GM19438 (cell line): ENCODE measurements at regions not wholly inside any gene's neighbourhood (a gene's known extent, or its start where the extent isn't known, plus 50 kb on each side); places are given as distances from the start of the nearest gene placed in this dataset.
"Not testable (repeated sequence)": the region's sequence is repeated elsewhere in the genome, so short reads cannot be mapped to it uniquely, and the experiment has no call there.

Experiments used
- ATAC-seq: cut with Tn5 transposase; IDR thresholded peaks from one replicate; pipeline ENCODE4 v1.9.1; 2021; ENCODE audit warnings: low read depth; ENCODE audit not compliant: unreplicated experiment

- ATAC-seq: no peak
Observed at GRCh38 chr10:28985137-28985885, 303.6 kb upstream of the LYZL1 start.

GRCh38 chr10:28986117-28986792 lies 302.6 kb upstream of the LYZL1 start:
- no peak for ATAC-seq

GRCh38 chr10:28986856-28987255 lies 302.0 kb upstream of the LYZL1 start:
- ATAC-seq: no peak

GRCh38 chr10:28987555-28988320 lies 301.1 kb upstream of the LYZL1 start:
- ATAC-seq: no peak

DNA sequence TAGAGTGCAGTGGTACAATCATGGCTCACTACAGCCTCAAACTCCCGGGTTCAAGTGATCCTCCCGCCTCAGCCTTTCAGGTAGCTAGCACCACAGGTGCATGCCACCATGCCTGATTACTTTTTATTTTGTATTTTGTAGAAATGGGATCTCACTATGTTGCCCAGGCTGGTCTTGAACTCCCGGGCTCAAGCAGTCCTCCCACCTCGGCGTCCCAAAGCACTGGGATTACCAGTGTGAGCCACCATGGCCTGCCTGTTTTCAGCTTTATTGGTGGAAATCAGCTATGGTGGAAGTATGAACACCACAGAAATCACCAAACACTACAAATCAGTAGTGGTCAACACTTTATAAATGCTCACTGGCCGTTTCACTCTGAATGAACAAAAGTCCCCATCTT lies 299.9 kb upstream of the LYZL1 start:
- no peak for ATAC-seq

GRCh38 chr10:28991333-28992270 lies 297.3 kb upstream of the LYZL1 start:
- ATAC-seq: no peak

DNA sequence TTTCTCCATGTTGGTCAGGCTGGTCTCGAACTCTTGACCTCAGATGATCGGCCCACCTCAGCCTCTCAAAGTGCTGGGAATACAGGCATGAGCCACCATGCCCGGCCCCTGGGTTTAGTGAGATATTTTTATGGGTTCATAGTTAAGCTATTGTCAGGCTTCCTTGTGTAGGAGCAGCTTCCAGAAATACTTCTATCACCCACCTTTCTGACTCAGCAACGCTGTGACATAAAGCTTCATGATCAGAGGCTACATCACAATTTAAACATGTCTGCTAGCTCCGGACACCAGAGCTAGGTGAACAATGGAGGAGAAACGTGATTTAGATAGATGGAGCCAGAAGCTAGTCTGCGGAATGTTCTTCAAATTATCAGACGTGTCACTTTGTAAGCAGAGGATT lies 295.8 kb upstream of the LYZL1 start:
- no peak for ATAC-seq

DNA sequence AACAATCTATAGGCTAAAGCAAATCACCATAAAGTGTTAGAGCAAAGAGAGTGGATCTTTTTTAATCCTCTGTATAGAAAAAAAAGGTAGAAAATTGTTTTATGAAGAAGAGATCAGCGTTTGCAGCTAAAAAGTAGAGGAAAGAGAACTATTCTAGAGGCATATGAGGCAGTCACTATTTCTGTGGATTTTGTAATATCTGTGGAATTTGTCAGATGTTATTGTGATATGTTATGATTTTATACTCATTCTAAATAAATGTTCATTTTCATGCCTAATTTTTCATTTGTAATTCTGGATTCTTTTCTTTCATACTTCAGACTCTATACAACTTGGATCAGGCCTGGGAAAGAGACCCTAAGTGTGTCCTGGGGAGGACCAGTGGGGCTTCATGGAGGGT lies 295.0 kb upstream of the LYZL1 start:
- no peak for ATAC-seq

- not testable (repeated sequence) for ATAC-seq
Observed at GRCh38 chr10:28994802-28995201, 294.1 kb upstream of the LYZL1 start.

GRCh38 chr10:28995497-28995896 lies 293.4 kb upstream of the LYZL1 start:
- no peak for ATAC-seq

DNA sequence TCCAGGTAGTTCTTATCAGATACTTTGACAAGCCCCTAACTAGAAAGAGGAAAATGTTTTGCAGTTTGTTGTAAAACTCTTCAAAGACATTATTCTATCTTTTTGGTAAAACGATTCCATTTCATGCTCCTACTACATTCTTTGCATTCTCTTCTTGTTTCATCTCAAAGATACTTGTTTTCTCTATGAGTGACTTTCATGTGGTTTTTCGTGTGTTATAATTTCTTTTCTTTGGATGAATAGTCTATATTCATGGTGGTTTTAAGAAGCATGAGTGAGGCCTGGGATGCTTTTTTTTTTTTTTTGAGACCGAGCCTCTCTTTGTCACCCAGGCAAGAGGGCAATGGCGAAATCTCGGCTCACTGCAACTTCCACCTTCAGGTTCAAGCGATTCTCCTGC lies 292.5 kb upstream of the LYZL1 start:
- ATAC-seq: no peak

DNA sequence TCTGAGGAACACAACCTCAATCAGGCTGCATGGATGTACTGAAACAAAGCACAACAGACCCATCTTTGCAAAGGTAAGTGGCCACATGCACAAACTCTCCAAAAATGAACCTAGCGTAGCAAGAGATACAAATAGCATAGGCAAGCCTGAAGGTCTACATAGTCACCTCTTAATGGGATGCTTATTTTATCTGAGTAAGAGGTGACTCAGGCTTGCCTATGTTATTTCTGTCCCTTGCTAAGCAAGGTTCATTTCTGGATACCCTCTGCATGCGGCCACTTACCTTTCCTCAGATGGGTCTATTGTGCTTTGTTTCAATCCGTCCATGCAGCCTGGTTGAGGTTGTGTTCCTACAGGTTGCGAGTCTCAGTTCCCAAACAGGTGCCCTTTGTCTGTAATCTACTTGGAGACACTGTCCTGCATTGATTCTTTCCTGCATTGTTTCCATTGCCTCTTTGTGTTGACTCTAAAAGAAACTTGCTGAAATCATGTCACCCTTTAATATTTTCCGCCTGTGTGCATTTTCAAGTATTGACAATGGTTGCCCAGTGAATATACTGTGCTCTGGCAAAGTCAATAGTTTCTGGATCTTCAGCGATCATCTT lies 291.8 kb upstream of the LYZL1 start:
- ATAC-seq: no peak

DNA sequence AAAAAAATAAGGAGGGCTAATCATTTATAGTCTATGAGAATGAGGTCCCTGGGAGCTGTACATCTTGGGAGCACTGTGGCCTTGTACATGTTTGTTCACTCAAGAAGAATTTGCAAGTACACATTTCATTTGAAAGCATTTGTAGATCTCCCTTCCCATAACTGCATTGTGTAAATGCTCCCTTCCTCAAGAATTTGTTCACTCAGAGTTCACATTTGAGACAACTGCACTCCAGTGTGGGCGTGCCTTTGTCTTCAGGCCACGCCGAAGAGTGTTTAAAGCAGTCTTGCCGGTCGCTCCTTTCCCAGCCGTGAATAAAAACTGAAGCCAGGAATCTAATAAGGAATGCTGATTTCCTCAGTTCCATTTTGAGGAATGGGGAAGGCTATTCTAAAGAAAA lies 291.1 kb upstream of the LYZL1 start:
- no peak for ATAC-seq

GRCh38 chr10:29001801-29002200 lies 287.1 kb upstream of the LYZL1 start:
- no peak for ATAC-seq

- ATAC-seq: not testable (repeated sequence)
Observed at GRCh38 chr10:29003014-29003413, 285.9 kb upstream of the LYZL1 start.

DNA sequence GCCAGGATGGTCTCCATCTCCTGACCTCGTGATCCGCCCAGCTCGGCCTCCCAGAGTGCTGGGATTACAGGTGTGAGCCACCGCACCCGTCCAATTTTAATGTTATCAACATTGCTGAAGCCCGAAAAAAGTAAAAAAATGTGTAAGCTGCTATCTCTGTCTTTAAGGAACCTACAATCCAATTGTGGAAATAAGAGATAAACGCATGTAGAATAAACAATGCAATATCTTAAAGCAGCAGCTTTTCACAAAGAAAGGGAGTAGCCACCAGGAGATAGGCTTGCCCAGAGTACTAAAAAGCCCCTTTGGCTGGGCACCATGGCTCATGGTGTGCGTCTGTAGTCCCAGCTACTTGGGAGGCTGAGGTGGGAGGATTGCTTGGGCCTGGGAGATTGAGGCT lies 282.9 kb upstream of the LYZL1 start:
- no peak for ATAC-seq

- no peak for ATAC-seq
Observed at GRCh38 chr10:29007370-29007747, 281.5 kb upstream of the LYZL1 start.

DNA sequence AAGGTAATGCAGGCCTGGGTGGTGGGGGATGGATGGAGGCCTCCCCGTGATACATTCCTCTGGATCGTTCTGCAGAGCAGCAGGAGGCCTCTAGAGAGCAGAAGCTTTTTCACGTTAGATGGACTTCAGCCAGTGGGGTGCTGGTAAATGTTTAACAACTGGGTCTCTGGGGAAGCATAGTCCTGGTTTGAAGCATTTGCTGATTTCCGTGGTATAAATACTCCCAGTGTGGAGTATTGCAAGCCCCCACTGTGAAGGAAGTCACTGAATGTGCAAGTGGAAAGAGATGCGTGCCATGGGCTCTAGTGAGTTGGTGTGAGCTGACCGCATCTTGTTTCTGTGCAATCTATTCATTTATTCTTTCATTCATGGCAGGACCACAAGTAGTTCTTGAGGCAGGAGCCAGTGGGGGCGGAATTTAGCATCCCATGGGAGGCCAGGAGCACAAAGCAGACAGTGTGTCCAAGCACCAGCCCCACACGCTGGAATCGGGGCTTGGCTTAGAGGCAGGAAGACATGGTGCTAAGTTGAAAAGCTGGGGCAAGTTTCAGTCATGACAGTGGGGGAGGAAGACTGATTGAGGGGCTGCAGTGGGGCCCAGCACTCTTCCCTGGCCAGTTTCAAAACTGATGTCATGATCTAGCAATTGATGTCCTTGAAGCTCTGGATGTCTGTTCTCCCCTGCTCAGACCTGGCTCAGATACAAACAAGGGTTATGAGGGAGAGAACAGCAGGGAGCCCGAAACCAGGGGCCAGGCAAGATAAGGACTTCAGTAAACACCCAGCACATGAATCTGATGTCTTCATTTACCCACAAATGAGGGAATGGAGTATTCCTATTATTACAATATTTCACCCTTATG lies 280.9 kb upstream of the LYZL1 start:
- ATAC-seq: no peak

DNA sequence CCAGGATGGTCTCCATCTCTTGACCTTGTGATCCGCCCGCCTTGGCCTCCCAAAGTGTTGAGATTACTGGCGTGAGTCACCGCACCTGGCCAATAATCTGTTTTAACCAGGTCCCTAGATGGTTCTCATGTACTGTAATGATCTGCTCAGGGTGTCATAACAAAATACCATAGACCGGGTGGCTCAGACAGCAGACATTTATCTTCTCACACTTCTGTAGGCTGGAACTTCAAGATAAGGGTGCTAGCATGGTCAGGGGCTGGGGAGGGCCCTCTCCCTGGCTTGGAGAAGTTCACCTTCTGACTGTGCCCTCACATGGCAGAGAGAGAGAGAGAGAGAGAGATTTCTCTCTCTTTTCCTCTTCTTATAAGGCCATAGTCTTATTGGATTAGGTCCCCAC lies 279.4 kb upstream of the LYZL1 start:
- no peak for ATAC-seq
